ENCODE measurements at regions not wholly inside any gene's neighbourhood (a gene's known extent, or its start where the extent isn't known, plus 50 kb on each side); places are given as distances from the start of the nearest gene placed in this dataset.
A peak's percentile ranks its signal among the peaks of the same experiment; 100 is the strongest.

GRCh38 chr20:52346797-52347196 lies 155.2 kb upstream of the ZFP64 start:
- Mint-ChIP-seq H3K4me3 (no peak overlapping the region), H3K9me3 (no peaks in the 10 kb centered on the region), H3K27ac (no peak overlapping the region), H3K4me1 (ENCODE audit: low read depth) (peaks cover 9% of the 10 kb centered on the region), H3K36me3 (ENCODE audit: low read depth) (no peaks in the 10 kb centered on the region), H3K27me3 (no peaks in the 10 kb centered on the region)
- no peak for DNase-seq
- ChIA-PET POLR2A (interaction anchor here (1.3 kb wide), 1 partner anchor 63 kb away, joined by 5 read pairs; no protein-coding TSS in a partner anchor), CTCF (no interaction called here)
- Histone ChIP-seq H3K4me1 (ENCODE audit: insufficient read depth, low read length) (no peaks in the 10 kb centered on the region), H3K9me3 (ENCODE audit: control insufficient read depth in 1 of 2, insufficient read depth in 1 of 2, low read length in 2 of 2) (no peaks in the 10 kb centered on the region), H3K27ac (ENCODE audit: low read depth in 1 of 2, low read length in 2 of 2) (no peak overlapping the region), H3K36me3 (ENCODE audit: insufficient read depth, low read length) (no peaks in the 10 kb centered on the region), H3K27me3 (ENCODE audit: control insufficient read depth in 1 of 2, insufficient read depth in 2 of 2, low read length in 2 of 2) (no peaks in the 10 kb centered on the region), H3K4me3 (ENCODE audit: low read length) (no peak overlapping the region)
- TF ChIP-seq CTCF (IDR thresholded peaks at IDR 0.05), result no peak
- intact Hi-C loops (cut with DNase I, micrococcal nuclease), result no loop called here
- no peak for ATAC-seq (ENCODE audit: poor library complexity)

- no peaks in the 10 kb centered on the region for H3K36me3 Mint-ChIP-seq (ENCODE audit: low read depth)
- peaks cover under 1% of the 10 kb centered on the region for H3K4me1 Mint-ChIP-seq (ENCODE audit: low read depth)
- H3K27ac ChIP-seq (ENCODE audit: low read depth in 1 of 2, low read length in 2 of 2), result no peak overlapping the region
- H3K27me3 ChIP-seq (ENCODE audit: control insufficient read depth in 1 of 2, insufficient read depth in 2 of 2, low read length in 2 of 2), result no peaks in the 10 kb centered on the region
- no peaks in the 10 kb centered on the region for H3K9me3 Mint-ChIP-seq
- no peak for TF ChIP-seq CTCF (IDR thresholded peaks at IDR 0.05)
- no peak overlapping the region for H3K4me3 Mint-ChIP-seq
- H3K36me3 ChIP-seq (ENCODE audit: insufficient read depth, low read length), result no peaks in the 10 kb centered on the region
- CTCF ChIA-PET, result no interaction called here
- ATAC-seq (ENCODE audit: poor library complexity) (no peak), DNase-seq (peak in 7 of 14 experiments; percentile 1 to 31 (median 15))
- no peak overlapping the region for H3K27ac Mint-ChIP-seq
- no peak overlapping the region for H3K4me3 ChIP-seq (ENCODE audit: low read length)
- no peaks in the 10 kb centered on the region for H3K27me3 Mint-ChIP-seq
- H3K9me3 ChIP-seq (ENCODE audit: control insufficient read depth in 1 of 2, insufficient read depth in 1 of 2, low read length in 2 of 2), result peaks cover 0 to 3% of the 10 kb centered on the region in 2 experiments
- H3K4me1 ChIP-seq (ENCODE audit: insufficient read depth, low read length), result no peaks in the 10 kb centered on the region
- POLR2A ChIA-PET, result interaction anchor here (0.8 to 1.1 kb wide), 2 partner anchors 659 to 873 kb away, joined by 3 read pairs; no protein-coding TSS in a partner anchor
- intact Hi-C loops (cut with DNase I, micrococcal nuclease), result no loop called here
These were observed 151.3 kb upstream of the ZFP64 start for GRCh38 chr20:52342913-52343312.

GRCh38 chr20:52340036-52340634 lies 148.6 kb upstream of the ZFP64 start:
- Mint-ChIP-seq H3K4me1 (ENCODE audit: low read depth) (no peaks in the 10 kb centered on the region), H3K9me3 (no peaks in the 10 kb centered on the region), H3K27ac (no peak overlapping the region), H3K36me3 (ENCODE audit: low read depth) (no peaks in the 10 kb centered on the region), H3K4me3 (no peak overlapping the region), H3K27me3 (no peaks in the 10 kb centered on the region)
- ChIA-PET POLR2A (no interaction called here), CTCF (no interaction called here)
- H3K27ac ChIP-seq (ENCODE audit: low read depth in 1 of 2, low read length in 2 of 2), result no peak overlapping the region
- no peaks in the 10 kb centered on the region for H3K4me1 ChIP-seq (ENCODE audit: insufficient read depth, low read length)
- no peaks in the 10 kb centered on the region for H3K36me3 ChIP-seq (ENCODE audit: insufficient read depth, low read length)
- H3K27me3 ChIP-seq (ENCODE audit: control insufficient read depth in 1 of 2, insufficient read depth in 2 of 2, low read length in 2 of 2), result no peaks in the 10 kb centered on the region
- H3K9me3 ChIP-seq (ENCODE audit: control insufficient read depth in 1 of 2, insufficient read depth in 1 of 2, low read length in 2 of 2), result peaks cover 0 to 3% of the 10 kb centered on the region in 2 experiments
- H3K4me3 ChIP-seq (ENCODE audit: low read length), result no peak overlapping the region
- TF ChIP-seq CTCF (IDR thresholded peaks at IDR 0.05), result no peak
- intact Hi-C loops (cut with DNase I, micrococcal nuclease), result no loop called here
- no peak for ATAC-seq (ENCODE audit: poor library complexity)
- no peak for DNase-seq
